A549 (cell line): ENCODE measurements at regions not wholly inside any gene's neighbourhood (a gene's known extent, or its start where the extent isn't known, plus 50 kb on each side); places are given as distances from the start of the nearest gene placed in this dataset.

Source experiments
- ATAC-seq, 2 experiments: fragments of 200-7000 bp in 1 of 2; fragments of >200 bp in 1 of 2; cut with Nextera tagmentation in 1 of 2; cut with Tn5 transposase in 1 of 2; 3 replicates each; pipeline versions ENCODE4 v1.8.0 to v1.9.1; 2018 to 2020; ENCODE audit warnings: mild to moderate bottlenecking in 1 of 2, moderate library complexity in 1 of 2
- CTCF ChIA-PET: fragments of 300-600 bp; sonication (Branson Sonifier 250); formaldehyde crosslinking; extraction: SDS; loops from one replicate; lab custom pipeline; 2021; ENCODE audit warnings: antibody characterized with exemption, inconsistent platforms; lab: Yijun Ruan, JAX
- POLR2A ChIA-PET: fragments of 350-600 bp; formaldehyde crosslinking; extraction: SDS; loops from one replicate; lab custom pipeline; 2021; ENCODE audit warnings: antibody characterized with exemption, inconsistent platforms; lab: Yijun Ruan, JAX
- DNase-seq, 2 experiments: peaks; one replicate each; pipeline versions ENCODE4 v3.0.0 to v3.0.0-alpha.2; 2011 to 2016; ENCODE audit warnings: low read depth in 1 of 2, low spot score in 1 of 2
- FAIRE-seq: peaks from 2 replicates; lab custom pipeline; 2011; peaks lifted over from hg19 to GRCh38; lab: Jason Lieb, UNC
- H3K27ac ChIP-seq, 2 experiments: fragments of >200 bp; sonication (Bioruptor Twin); formaldehyde crosslinking; 3 replicates each; pipeline ENCODE4 v1.5.1; 2016 to 2017
- H3K4me1 ChIP-seq: fragments of >200 bp; sonication (Bioruptor Twin); formaldehyde crosslinking; 3 replicates; pipeline ENCODE4 v1.6.1; 2016
- H3K4me2 ChIP-seq: fragments of >200 bp; sonication (Bioruptor Twin); formaldehyde crosslinking; 3 replicates; pipeline ENCODE4 v1.6.1; 2016
- H3K4me3 ChIP-seq: fragments of >200 bp; sonication (Bioruptor Twin); formaldehyde crosslinking; 3 replicates; pipeline ENCODE4 v1.5.1; 2016
- H3K9me3 ChIP-seq: fragments of >200 bp; sonication (Bioruptor Twin); formaldehyde crosslinking; 3 replicates; pipeline ENCODE4 v1.6.1; 2016
- E2F6 ChIP-seq: IDR thresholded peaks from 2 replicates; pipeline ENCODE4 v1.6.1; 2012; ENCODE audit warnings: low read depth, borderline replicate concordance
- ELK1 ChIP-seq: fragments of 150-350 bp; IDR thresholded peaks from 2 replicates; pipeline ENCODE4 v1.6.1; 2014; ENCODE audit warnings: low read depth, mild to moderate bottlenecking, low read length
- FOSL2 ChIP-seq, 2 experiments: fragments of 450-650 bp in 1 of 2; fragments of >200 bp in 1 of 2; sonication (Bioruptor Twin) in 1 of 2; formaldehyde crosslinking; IDR thresholded peaks; 2 replicates each; pipeline versions ENCODE4 v1.5.0 to v1.6.1; 2016 to 2020; ENCODE audit warnings: mild to moderate bottlenecking in 1 of 2, moderate library complexity in 1 of 2
- GATA3 ChIP-seq: IDR thresholded peaks from 2 replicates; pipeline ENCODE4 v1.6.1; 2012; ENCODE audit warnings: borderline replicate concordance
- HEYL ChIP-seq: fragments of 250-450 bp; sonication (Bioruptor Pico); IDR thresholded peaks from 2 replicates; pipeline ENCODE4 v1.8.0; 2021; ENCODE audit warnings: mild to moderate bottlenecking, moderate library complexity
- HMGXB4 ChIP-seq: fragments of 250-450 bp; sonication (Bioruptor Pico); IDR thresholded peaks from 2 replicates; pipeline ENCODE4 v1.5.0; 2021; ENCODE audit warnings: mild to moderate bottlenecking, moderate library complexity, borderline replicate concordance
- MAX ChIP-seq: IDR thresholded peaks from 2 replicates; pipeline ENCODE4 v1.6.1; 2012
- NFE2L2 ChIP-seq: fragments of 150-350 bp; conservative IDR thresholded peaks from 2 replicates; pipeline ENCODE4 v1.6.1; 2014; ENCODE audit warnings: low read length
- NR3C1 ChIP-seq: fragments of >200 bp; sonication (Bioruptor Twin); formaldehyde crosslinking; IDR thresholded peaks from 3 replicates; pipeline ENCODE4 v1.6.1; 2017
- POLR2AphosphoS2 ChIP-seq: conservative IDR thresholded peaks from 2 replicates; pipeline ENCODE4 v1.6.1; 2012; ENCODE audit warnings: low read length, improper control_type of control experiment, inconsistent platforms
- RARB ChIP-seq: fragments of 250-450 bp; sonication (Bioruptor Pico); IDR thresholded peaks from 2 replicates; pipeline ENCODE4 v1.8.0; 2021; ENCODE audit warnings: mild to moderate bottlenecking, moderate library complexity
- REST ChIP-seq: fragments of 200-600 bp; sonication (generic); IDR thresholded peaks from 2 replicates; pipeline ENCODE4 v1.6.1; 2016; ENCODE audit warnings: antibody characterized with exemption, mild to moderate bottlenecking, moderate library complexity
- RNF2 ChIP-seq: fragments of 200-600 bp; sonication (generic); IDR thresholded peaks from 2 replicates; pipeline ENCODE4 v1.6.1; 2016; ENCODE audit warnings: low read depth, mild to moderate bottlenecking, antibody characterized with exemption, moderate library complexity, borderline replicate concordance
- ZC3H11A ChIP-seq: fragments of 450-650 bp; IDR thresholded peaks from 2 replicates; pipeline ENCODE4 v1.6.1; 2014; ENCODE audit warnings: antibody characterized with exemption, mild to moderate bottlenecking
- ZNF302 ChIP-seq: fragments of 250-450 bp; sonication (Bioruptor Pico); IDR thresholded peaks from 2 replicates; pipeline ENCODE4 v1.9.0; 2021; ENCODE audit warnings: inconsistent platforms, mild to moderate bottlenecking, moderate library complexity
- WGBS: methylation state at CpG from one replicate; pipeline ENCODE4 v1.1.6; 2017; ENCODE audit errors: missing lambda C conversion rate; 5-methylcytosine and 5-hydroxymethylcytosine counted together

DNA sequence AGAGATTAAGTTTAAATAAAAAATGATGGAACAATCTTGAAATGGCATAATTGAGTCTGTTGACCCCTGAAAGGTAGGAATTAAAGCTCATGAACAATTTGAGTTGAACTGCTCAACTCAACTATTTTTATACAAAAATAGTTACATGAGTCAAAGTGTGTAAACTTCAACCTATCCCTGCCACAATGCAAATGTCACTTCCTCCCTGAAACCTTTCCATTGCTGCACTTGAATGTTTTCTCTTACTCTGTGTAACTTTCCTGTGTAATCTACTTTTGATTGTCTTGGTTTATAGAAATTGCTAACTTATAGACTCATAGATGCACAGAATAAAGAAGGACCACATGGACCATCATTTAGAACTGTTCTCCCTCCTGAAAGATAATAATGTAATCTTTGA, 218.5 kb downstream of the GBA3 start (continued):
- TF ChIP-seq REST: no peak

GRCh38 chr4:22910200-22910599, 217.5 kb downstream of the GBA3 start:
- POLR2A ChIA-PET: no interaction called here
- no peak for ATAC-seq
- 7% methylated on average over 2 of the region's 2 CpGs for WGBS

GRCh38 chr4:22906045-22906444, 213.3 kb downstream of the GBA3 start:
- CTCF ChIA-PET: interaction anchor here (1.4 kb wide), 1 partner anchor 8 kb away, joined by 7 read pairs; no protein-coding TSS in a partner anchor
- H3K4me3 ChIP-seq: no peak overlapping the region
- H3K4me1 ChIP-seq: no peaks in the 10 kb centered on the region
- no peak for TF ChIP-seq RARB
- TF ChIP-seq GATA3: no peak
- no peak for TF ChIP-seq ELK1
- TF ChIP-seq HMGXB4: no peak
- no peak for TF ChIP-seq RNF2
- no peak for TF ChIP-seq HEYL (CRISPR knock-in tag)
- no peak for TF ChIP-seq ZNF302
- TF ChIP-seq, all 56 proteins: peak for 0
- no peak overlapping the region for H3K27ac ChIP-seq
- no peaks in the 10 kb centered on the region for H3K9me3 ChIP-seq
- H3K4me2 ChIP-seq: no peak overlapping the region
- POLR2A ChIA-PET: no interaction called here
- WGBS: 26% methylated on average over 2 of the region's 2 CpGs
- ATAC-seq (no peak), FAIRE-seq (no peak), DNase-seq (no peak)

More at GRCh38 chr4:22910200-22910599, 217.5 kb downstream of the GBA3 start:
- no peak for DNase-seq
- CTCF ChIA-PET: interaction anchor here (0.6 kb wide), 1 partner anchor 553 kb away, joined by 3 read pairs; no protein-coding TSS in a partner anchor
- no peak overlapping the region for H3K27ac ChIP-seq
- TF ChIP-seq POLR2AphosphoS2: no peak
- no peak for TF ChIP-seq E2F6
- no peak for TF ChIP-seq FOSL2 (IDR thresholded peaks at IDR 0.05)
- TF ChIP-seq FOSL2 (CRISPR knock-in tag; IDR thresholded peaks at IDR 0.05): no peak
- TF ChIP-seq NR3C1: no peak
- no peak for TF ChIP-seq ZC3H11A
- TF ChIP-seq MAX: no peak
- no peak for TF ChIP-seq NFE2L2
- TF ChIP-seq, all 56 proteins: peak for 0
- H3K4me2 ChIP-seq: no peak overlapping the region
- H3K9me3 ChIP-seq: no peaks in the 10 kb centered on the region
- H3K4me1 ChIP-seq: no peaks in the 10 kb centered on the region
- FAIRE-seq: no peak
- no peak overlapping the region for H3K4me3 ChIP-seq
